Naive B cell (primary cell): ENCODE measurements at regions not wholly inside any gene's neighbourhood (a gene's known extent, or its start where the extent isn't known, plus 50 kb on each side); places are given as distances from the start of the nearest gene placed in this dataset.
"Not testable (repeated sequence)": the region's sequence is repeated elsewhere in the genome, so short reads cannot be mapped to it uniquely, and the experiment has no call there.

Experiments used
- ATAC-seq, 2 donors: fragments of 150-1000 bp; cut with Tn5 transposase; 2 replicates each; pipeline ENCODE4 v1.10.0; 2021; ENCODE audit warnings: low read depth in 2 of 2, mild to moderate bottlenecking in 2 of 2, moderate library complexity in 2 of 2
- DNase-seq: peaks from one replicate; pipeline ENCODE4 v3.0.0; 2022
- H3K27ac Mint-ChIP-seq, 6 donors: one replicate each; pipeline ENCODE4 v1.8.0; 2020 to 2022; ENCODE audit warnings: mild to moderate bottlenecking in 6 of 6, mixed read lengths in 6 of 6, moderate library complexity in 5 of 6, inconsistent platforms in 2 of 6
- H3K27me3 Mint-ChIP-seq, 3 donors: one replicate each; pipeline ENCODE4 v1.8.0; 2021 to 2022; ENCODE audit warnings: mixed read lengths in 3 of 3, mild to moderate bottlenecking in 1 of 3
- H3K36me3 Mint-ChIP-seq, 2 donors: one replicate each; pipeline ENCODE4 v1.8.0; 2020 to 2022; ENCODE audit warnings: mixed read lengths in 2 of 2, inconsistent platforms in 1 of 2, mild to moderate bottlenecking in 1 of 2
- H3K4me1 Mint-ChIP-seq, 3 donors: one replicate each; pipeline ENCODE4 v1.8.0; 2020 to 2022; ENCODE audit warnings: mixed read lengths in 3 of 3, inconsistent platforms in 1 of 3, mild to moderate bottlenecking in 1 of 3, moderate library complexity in 1 of 3
- H3K4me3 Mint-ChIP-seq, 8 donors: one replicate each; pipeline ENCODE4 v1.8.0; 2020 to 2022; ENCODE audit warnings: mild to moderate bottlenecking in 8 of 8, mixed read lengths in 8 of 8, moderate library complexity in 8 of 8, inconsistent platforms in 2 of 8
- H3K9me3 Mint-ChIP-seq, 7 donors: one replicate each; pipeline ENCODE4 v1.8.0; 2020 to 2022; ENCODE audit warnings: mixed read lengths in 7 of 7, mild to moderate bottlenecking in 5 of 7, inconsistent platforms in 2 of 7, moderate library complexity in 1 of 7

DNA sequence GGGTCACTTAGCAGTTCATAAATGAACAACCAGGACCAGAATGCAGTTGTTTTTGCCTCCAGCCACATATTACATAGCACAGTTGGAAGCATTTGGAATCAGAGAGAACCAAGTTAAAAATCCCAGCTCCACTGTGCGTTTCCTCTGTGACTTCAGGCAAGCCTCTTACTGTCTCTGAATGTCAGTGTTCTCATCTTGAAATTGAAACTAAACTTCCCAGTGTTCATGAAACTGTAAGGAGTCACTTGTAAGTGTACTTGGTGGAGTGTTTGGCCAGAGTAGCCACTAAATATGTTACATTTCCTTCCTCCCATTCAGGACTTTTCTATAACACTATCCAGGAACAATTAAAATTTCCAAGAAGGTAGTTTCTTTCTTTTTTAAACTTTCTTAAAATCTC, 276.8 kb downstream of the KCNRG start:
- ATAC-seq (no peak), DNase-seq (no peak)
- Mint-ChIP-seq H3K27me3 (no peaks in the 10 kb centered on the region), H3K9me3 (peaks cover 0 to 16% (median 5%) of the 10 kb centered on the region in 7 donors), H3K4me1 (peaks cover 0 to 10% (median 0%) of the 10 kb centered on the region in 3 donors), H3K4me3 (no peak overlapping the region), H3K27ac (peak overlapping the region in 1 of 6 donors; percentile 68), H3K36me3 (no peaks in the 10 kb centered on the region)

DNA sequence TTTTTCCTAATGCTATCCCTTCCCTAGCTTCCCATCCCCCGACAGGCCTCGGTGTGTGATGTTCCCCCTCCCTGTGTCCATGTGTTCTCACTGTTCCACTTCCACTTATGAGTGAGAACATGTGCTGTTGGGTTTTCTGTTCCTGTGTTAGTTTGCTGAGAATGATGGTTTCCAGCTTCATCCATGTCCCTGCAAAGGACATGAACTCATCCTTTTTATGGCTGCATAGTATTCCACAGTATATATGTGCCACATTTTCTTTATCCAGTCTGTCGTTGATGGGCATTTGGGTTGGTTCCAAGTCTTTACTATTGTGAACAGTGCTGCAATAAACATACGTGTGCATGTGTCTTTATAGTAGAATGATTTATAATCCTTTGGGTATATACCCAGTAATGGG, 279.2 kb downstream of the KCNRG start:
- H3K36me3 Mint-ChIP-seq, H3K4me3 Mint-ChIP-seq, DNase-seq, H3K27me3 Mint-ChIP-seq, H3K27ac Mint-ChIP-seq, ATAC-seq: not testable (repeated sequence)
- peaks cover 6 to 14% (median 7%) of the 10 kb centered on the region in 3 donors for H3K4me1 Mint-ChIP-seq
- peaks cover 0 to 12% (median 5%) of the 10 kb centered on the region in 7 donors for H3K9me3 Mint-ChIP-seq

DNA sequence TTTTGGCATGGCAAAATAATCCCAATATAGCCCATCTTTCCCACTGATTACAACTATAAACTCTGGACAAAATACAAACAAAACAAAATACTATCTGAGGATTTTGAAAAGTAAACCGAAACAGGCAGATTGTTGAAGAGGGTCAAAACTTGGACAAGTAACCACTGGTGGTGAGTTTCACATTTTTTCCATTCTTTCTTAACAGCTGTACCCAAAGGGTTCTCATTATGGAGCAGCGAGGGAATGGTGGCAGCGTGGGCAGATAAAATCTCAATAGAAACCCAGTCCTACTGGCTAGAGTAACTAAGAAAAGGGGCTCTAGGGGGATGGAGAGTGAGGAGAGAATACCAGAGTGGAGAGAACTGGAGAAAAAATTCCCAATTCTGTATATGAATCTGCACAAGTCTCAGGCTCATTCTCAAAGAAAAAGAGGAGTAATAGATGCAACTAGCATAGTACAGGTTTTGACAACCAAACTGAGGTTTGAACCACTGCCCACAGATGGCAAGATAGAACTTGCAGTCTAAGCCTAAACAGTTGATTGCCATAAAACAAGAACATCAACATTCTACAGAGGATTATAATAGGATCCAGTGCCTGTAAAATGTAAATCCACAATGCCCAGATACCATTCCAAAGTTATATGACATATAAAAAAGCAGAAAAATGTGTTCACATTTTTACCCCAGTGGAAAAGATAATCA, 284.5 kb downstream of the KCNRG start:
- peaks cover 0 to 10% (median 4%) of the 10 kb centered on the region in 3 donors for H3K27me3 Mint-ChIP-seq
- ATAC-seq (no peak), DNase-seq (no peak)
- no peaks in the 10 kb centered on the region for H3K36me3 Mint-ChIP-seq
- H3K4me1 Mint-ChIP-seq, result peaks cover 4 to 7% (median 6%) of the 10 kb centered on the region in 3 donors
- H3K9me3 Mint-ChIP-seq, result peaks cover 0 to 6% (median 0%) of the 10 kb centered on the region in 7 donors
- no peak overlapping the region for H3K27ac Mint-ChIP-seq
- no peak overlapping the region for H3K4me3 Mint-ChIP-seq

DNA sequence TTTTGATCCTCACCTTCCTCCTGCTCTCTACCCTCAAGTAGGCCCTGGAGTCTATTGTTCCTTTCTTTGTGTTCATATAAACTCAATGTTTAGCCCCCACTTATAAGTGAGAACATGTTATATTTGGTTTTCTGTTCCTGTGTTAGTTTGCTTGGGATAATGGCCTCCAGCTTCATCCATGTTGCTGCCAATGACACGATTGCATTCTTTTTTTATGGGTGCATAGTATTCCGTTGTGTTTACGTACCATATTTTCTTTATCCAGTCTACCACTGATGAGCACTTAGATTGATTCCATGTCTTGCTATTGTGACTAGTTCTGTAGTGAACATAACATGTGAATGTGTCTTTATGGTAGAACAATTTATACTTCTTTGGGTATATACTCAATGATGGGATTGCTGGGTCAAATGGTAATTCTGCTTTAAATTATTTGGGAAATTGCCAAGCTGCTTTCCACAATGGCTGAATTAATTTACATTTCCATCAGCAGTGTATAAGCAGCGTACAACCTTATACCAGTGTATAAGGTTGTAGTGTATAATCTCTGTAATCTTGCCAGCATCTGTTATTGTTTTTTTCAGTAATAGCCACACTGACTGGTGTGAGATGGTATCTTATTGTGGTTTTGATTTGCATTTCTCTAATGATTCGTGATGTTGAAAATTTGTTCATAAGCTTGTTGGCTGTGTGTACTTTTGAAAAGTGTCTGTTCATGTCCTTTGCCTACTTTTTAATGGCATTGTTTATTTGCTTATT, 288.9 kb downstream of the KCNRG start:
- DNase-seq (no peak), ATAC-seq (no peak)
- Mint-ChIP-seq H3K27ac (no peak overlapping the region), H3K4me1 (no peaks in the 10 kb centered on the region), H3K4me3 (no peak overlapping the region), H3K27me3 (peaks cover 3 to 4% (median 4%) of the 10 kb centered on the region in 3 donors), H3K9me3 (peaks cover 0 to 4% (median 0%) of the 10 kb centered on the region in 7 donors), H3K36me3 (no peaks in the 10 kb centered on the region)

DNA sequence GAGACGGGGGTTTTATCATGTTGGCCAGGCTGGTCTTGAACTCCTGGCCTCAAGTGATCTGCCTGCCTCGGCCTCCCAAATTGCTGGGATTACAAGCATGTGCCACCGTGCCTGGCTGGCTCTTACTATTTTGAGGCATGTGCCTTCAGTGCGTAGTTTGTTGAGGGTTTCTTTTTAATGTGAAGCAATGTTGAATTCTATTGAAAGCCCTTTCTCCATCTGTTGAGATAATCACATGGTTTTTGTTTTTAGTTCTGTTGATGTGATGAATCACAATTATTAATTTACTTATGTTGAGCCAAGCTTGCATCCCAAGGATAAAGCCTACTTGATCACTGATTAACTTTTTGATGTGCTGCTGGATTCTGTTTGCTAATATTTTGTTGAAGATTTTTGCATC, 290.9 kb downstream of the KCNRG start:
- DNase-seq (no peak), ATAC-seq (no peak)
- H3K36me3 Mint-ChIP-seq, result no peaks in the 10 kb centered on the region
- H3K9me3 Mint-ChIP-seq, result peaks cover 0 to 4% (median 0%) of the 10 kb centered on the region in 7 donors
- no peak overlapping the region for H3K27ac Mint-ChIP-seq
- peaks cover 4 to 9% (median 5%) of the 10 kb centered on the region in 3 donors for H3K27me3 Mint-ChIP-seq
- peaks cover 4 to 7% (median 6%) of the 10 kb centered on the region in 3 donors for H3K4me1 Mint-ChIP-seq
- no peak overlapping the region for H3K4me3 Mint-ChIP-seq

DNA sequence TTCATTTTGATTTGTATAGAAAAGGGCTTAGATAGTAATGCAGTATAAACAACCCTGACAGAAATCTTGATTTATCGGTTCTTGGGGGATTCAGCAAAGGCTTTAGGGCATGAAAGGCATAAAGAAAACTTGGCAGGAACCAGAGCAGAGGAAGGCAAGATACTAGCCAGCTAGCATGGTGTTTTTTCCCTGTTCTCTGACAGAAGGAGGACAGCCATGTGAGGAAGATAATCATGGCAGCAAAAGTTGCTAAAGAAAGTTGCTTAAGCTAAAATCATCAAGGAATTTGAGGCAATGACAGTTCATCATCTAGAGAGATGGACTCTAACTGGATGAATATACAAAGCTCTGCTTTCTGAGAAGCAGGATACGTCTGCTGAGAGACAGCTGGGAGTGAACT, 294.1 kb downstream of the KCNRG start:
- H3K27me3 Mint-ChIP-seq, result peaks cover 4 to 9% (median 5%) of the 10 kb centered on the region in 3 donors
- H3K4me3 Mint-ChIP-seq, result no peak overlapping the region
- H3K9me3 Mint-ChIP-seq, result peaks cover 0 to 4% (median 0%) of the 10 kb centered on the region in 7 donors
- H3K4me1 Mint-ChIP-seq, result peaks cover 4 to 9% (median 6%) of the 10 kb centered on the region in 3 donors
- no peak for ATAC-seq
- DNase-seq, result no peak
- no peak overlapping the region for H3K27ac Mint-ChIP-seq
- no peaks in the 10 kb centered on the region for H3K36me3 Mint-ChIP-seq

DNA sequence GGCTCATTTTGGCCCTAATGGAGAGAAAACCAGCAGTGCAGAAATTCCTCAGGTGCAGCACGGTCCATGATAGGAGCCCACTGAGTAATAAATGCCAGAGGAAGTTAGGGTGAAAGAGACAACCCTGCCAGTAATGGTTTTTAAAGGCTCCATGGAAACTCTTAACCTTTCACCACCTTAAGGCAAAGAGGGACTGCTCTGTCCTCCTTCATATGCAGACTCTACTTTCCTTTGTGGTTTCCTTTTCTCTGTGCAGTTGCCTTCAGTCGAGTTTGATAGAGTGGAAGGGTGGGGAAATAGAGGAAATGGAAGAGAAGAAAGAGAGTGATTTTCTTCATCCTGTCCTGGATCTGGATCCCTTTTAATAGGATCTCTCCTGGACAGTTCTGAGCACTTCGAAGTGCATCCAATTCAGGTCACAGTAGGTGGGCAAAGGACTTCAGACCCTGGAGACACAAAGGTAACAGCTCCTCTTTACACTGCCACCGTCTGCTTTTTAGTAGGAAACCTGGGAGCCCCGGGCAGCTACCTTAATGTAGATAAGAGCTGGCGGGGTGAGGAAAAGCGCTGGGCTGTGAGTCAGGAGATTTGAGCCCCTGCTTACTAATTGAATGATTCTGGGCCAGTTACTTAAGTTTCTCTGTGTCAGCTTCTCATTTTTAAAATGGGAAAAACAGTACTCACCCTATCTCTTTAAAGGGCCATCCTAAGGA, 294.8 kb downstream of the KCNRG start:
- Mint-ChIP-seq H3K4me3 (no peak overlapping the region), H3K36me3 (no peaks in the 10 kb centered on the region), H3K27ac (peak overlapping the region in 1 of 6 donors; percentile 32), H3K27me3 (peaks cover 4 to 9% (median 5%) of the 10 kb centered on the region in 3 donors), H3K4me1 (peaks cover 4 to 9% (median 6%) of the 10 kb centered on the region in 3 donors), H3K9me3 (peaks cover 0 to 2% (median 0%) of the 10 kb centered on the region in 7 donors)
- DNase-seq (no peak), ATAC-seq (no peak)

DNA sequence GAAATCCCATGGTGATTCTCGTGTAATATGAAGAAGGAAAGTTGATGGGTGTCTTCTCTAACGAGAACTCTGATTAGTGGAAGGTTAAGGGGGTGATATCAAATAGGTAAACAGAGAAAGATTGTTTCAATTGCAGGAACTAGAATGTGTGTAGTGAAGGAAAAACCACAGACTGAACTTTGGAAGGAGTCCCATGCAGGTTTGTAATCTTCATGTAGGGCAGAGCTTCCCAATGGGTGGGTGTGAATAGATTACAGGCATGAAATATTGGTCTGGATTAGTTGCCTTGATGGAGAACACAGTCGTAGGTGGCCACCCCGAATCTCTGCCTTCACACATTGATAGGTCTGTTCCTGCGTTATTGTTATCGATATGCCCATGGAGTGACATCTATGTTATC, 295.5 kb downstream of the KCNRG start:
- Mint-ChIP-seq H3K9me3 (peaks cover 0 to under 1% (median 0%) of the 10 kb centered on the region in 7 donors), H3K27me3 (peaks cover 4 to 9% (median 5%) of the 10 kb centered on the region in 3 donors), H3K4me3 (no peak overlapping the region), H3K36me3 (no peaks in the 10 kb centered on the region), H3K27ac (no peak overlapping the region), H3K4me1 (peaks cover 4 to 9% (median 6%) of the 10 kb centered on the region in 3 donors)
- ATAC-seq (no peak), DNase-seq (no peak)

DNA sequence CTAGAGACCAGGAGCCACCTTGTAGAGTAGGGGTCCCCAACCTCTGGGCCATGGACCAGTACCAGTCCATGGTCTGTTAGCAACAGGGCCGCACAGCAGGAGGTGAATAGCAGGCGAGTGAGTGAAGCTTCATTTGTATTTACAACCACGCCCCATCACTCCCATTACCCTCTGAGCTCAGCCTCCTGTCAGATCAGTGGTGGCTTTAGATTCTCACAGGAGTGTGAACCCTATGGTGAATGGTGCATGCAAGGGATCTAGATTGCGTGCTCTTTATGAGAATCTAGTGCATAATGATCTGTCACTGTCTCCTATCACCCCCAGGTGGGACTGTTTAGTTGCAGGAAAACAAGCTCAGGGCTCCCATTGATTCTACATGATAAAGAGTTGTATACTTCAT, 303.6 kb downstream of the KCNRG start:
- ATAC-seq, result no peak

DNA sequence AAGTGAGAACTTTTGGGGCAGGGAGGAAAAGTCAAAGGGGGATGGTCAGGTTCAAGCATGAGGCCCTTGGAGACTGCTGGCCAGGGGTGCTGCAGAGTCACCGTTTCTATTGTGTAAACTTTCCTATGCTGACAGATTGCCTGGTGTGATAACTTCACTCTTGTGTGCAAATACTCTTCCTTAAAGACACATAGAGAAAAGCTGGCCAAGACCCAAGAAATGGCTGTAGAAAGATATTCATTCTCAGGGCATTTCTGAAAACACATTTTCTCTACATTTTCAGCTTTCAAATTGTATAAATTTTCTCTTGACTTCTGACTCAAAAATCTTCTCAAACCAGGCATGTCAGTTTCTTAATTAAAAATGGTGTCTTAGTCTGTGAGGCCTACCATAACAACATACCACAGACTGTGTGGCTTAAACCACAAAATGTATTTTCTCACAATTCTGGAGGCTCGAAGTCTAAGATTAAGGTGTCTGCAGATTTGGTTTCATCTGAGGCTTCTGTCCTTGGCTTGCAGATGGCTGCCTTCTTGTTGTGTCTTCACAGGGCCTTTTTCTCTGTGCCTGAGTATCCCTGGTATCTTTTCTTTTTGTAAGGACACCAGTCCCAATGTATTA, 304.5 kb downstream of the KCNRG start:
- Mint-ChIP-seq H3K27me3 (no peaks in the 10 kb centered on the region), H3K27ac (peak overlapping the region in 3 of 6 donors; percentile 41 to 93 (median 43))
- no peak for ATAC-seq

More for the DNA sequence above, 303.6 kb downstream of the KCNRG start:
- no peak overlapping the region for H3K27ac Mint-ChIP-seq
- peaks cover 0 to 20% (median 8%) of the 10 kb centered on the region in 3 donors for H3K4me1 Mint-ChIP-seq
- no peaks in the 10 kb centered on the region for H3K27me3 Mint-ChIP-seq
- peaks cover 0 to 15% (median 8%) of the 10 kb centered on the region in 7 donors for H3K9me3 Mint-ChIP-seq
- H3K36me3 Mint-ChIP-seq, result no peaks in the 10 kb centered on the region
- H3K4me3 Mint-ChIP-seq, result no peak overlapping the region
- DNase-seq, result no peak

DNA sequence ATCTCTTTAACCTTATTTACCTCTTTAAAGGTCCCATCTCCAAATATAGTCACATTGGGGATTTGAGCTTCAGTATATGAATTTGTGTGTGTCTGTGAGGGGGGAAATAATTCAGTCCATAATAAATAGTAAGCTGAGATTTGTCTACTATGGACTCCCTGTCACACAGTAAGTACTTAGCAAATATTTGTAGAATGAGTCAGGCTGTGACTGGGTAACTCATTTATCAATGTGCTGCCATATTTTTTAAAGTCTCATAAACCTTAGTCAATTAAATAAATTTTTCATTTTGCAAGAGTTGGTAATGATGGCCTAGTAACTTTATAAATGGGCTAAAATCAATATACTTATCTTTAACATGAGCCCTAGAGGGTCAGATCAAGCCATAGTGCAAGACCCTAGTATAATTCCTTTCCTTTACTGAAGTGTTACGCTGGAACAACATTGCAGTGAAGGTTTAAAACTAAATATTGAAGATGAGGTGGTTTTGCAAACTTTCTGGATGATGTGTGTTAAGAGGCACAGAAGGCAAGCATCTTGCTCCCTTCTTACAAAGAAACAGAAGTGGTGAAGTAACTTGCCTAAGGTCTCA, 305.1 kb downstream of the KCNRG start:
- Mint-ChIP-seq H3K27ac (peak overlapping the region in 2 of 6 donors; percentile 43 to 78), H3K36me3 (peaks cover 0 to 4% of the 10 kb centered on the region in 2 donors)

More for the DNA sequence above, 304.5 kb downstream of the KCNRG start:
- no peak overlapping the region for H3K4me3 Mint-ChIP-seq
- no peak for DNase-seq
- peaks cover 0 to 20% (median 8%) of the 10 kb centered on the region in 7 donors for H3K9me3 Mint-ChIP-seq
- H3K4me1 Mint-ChIP-seq, result peaks cover 0 to 20% (median 8%) of the 10 kb centered on the region in 3 donors
- H3K36me3 Mint-ChIP-seq, result peaks cover 0 to 4% of the 10 kb centered on the region in 2 donors

DNA sequence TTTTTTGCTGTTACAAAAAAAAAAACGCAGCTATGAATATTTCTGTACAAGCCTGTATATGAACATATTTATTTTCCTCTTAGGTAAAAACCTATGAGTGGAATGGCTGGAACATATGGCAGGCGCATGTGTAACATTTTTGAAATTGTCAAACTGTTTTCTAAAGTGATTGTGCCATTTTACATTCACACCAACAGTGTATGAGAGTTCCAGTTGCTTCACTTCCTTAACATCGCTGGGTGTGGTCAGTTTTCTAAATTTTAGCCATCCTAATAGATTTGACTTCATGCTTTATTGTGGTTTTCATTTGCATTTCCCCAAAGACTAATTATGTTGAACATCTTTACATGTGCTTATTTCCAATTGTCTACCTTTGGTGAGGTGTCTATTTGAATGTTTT, 306.8 kb downstream of the KCNRG start:
- DNase-seq (no peak), ATAC-seq (no peak)
- peaks cover 0 to 4% of the 10 kb centered on the region in 2 donors for H3K36me3 Mint-ChIP-seq
- peaks cover 0 to 20% (median 8%) of the 10 kb centered on the region in 3 donors for H3K4me1 Mint-ChIP-seq
- peaks cover 0 to 20% (median 8%) of the 10 kb centered on the region in 7 donors for H3K9me3 Mint-ChIP-seq
- no peak overlapping the region for H3K27ac Mint-ChIP-seq
- H3K4me3 Mint-ChIP-seq, result no peak overlapping the region
- no peaks in the 10 kb centered on the region for H3K27me3 Mint-ChIP-seq

More for the DNA sequence above, 305.1 kb downstream of the KCNRG start:
- Mint-ChIP-seq H3K9me3 (peaks cover 0 to 20% (median 8%) of the 10 kb centered on the region in 7 donors), H3K4me1 (peaks cover 0 to 20% (median 8%) of the 10 kb centered on the region in 3 donors), H3K4me3 (no peak overlapping the region), H3K27me3 (no peaks in the 10 kb centered on the region)
- no peak for DNase-seq
- no peak for ATAC-seq
